Mesothelial cell of epicardium (in vitro differentiated cells): ENCODE measurements at regions not wholly inside any gene's neighbourhood (a gene's known extent, or its start where the extent isn't known, plus 50 kb on each side); places are given as distances from the start of the nearest gene placed in this dataset.
A peak's percentile ranks its signal among the peaks of the same experiment; 100 is the strongest.

Experiments used
- DNase-seq, 2 experiments: peaks; one replicate each; pipeline ENCODE4 v3.0.0; 2021; ENCODE audit warnings: low spot score in 2 of 2; ENCODE audit not compliant: unreplicated experiment in 2 of 2
- H3K27ac Mint-ChIP-seq: 2 replicates; pipeline ENCODE4 v1.8.0; 2021; ENCODE audit warnings: mixed read lengths
- H3K27me3 Mint-ChIP-seq: 2 replicates; pipeline ENCODE4 v1.8.0; 2021; ENCODE audit warnings: low read depth, mixed read lengths
- H3K36me3 Mint-ChIP-seq: 2 replicates; pipeline ENCODE4 v1.8.0; 2021; ENCODE audit warnings: mixed read lengths
- H3K4me1 Mint-ChIP-seq: 2 replicates; pipeline ENCODE4 v1.8.0; 2021; ENCODE audit warnings: mixed read lengths
- H3K4me3 Mint-ChIP-seq: 2 replicates; pipeline ENCODE4 v1.8.0; 2021; ENCODE audit warnings: mild to moderate bottlenecking, moderate library complexity, mixed read lengths
- H3K9me3 Mint-ChIP-seq: 2 replicates; pipeline ENCODE4 v1.8.0; 2021; ENCODE audit warnings: mixed read lengths
- CTCF ChIP-seq: fragments of 200-600 bp; sonication (generic); IDR thresholded peaks from one replicate; pipeline ENCODE4 v1.5.0; 2021; ENCODE audit warnings: antibody characterized with exemption; ENCODE audit not compliant: unreplicated experiment

GRCh38 chr1:8267307-8267706 is 50.6 kb upstream of the SLC45A1 start:
- no peak for DNase-seq
- Mint-ChIP-seq H3K9me3 (no peaks in the 10 kb centered on the region), H3K4me3 (no peak overlapping the region), H3K27me3 (no peaks in the 10 kb centered on the region), H3K36me3 (no peaks in the 10 kb centered on the region), H3K27ac (peak overlapping the region; percentile 30), H3K4me1 (peaks cover 36% of the 10 kb centered on the region)
- no peak for TF ChIP-seq CTCF

- H3K4me1 Mint-ChIP-seq, result peaks cover 36% of the 10 kb centered on the region
- H3K9me3 Mint-ChIP-seq, result no peaks in the 10 kb centered on the region
- DNase-seq, result no peak
- no peaks in the 10 kb centered on the region for H3K36me3 Mint-ChIP-seq
- no peak overlapping the region for H3K4me3 Mint-ChIP-seq
- no peak for TF ChIP-seq CTCF
- H3K27ac Mint-ChIP-seq, result peak overlapping the region; percentile 89
- no peaks in the 10 kb centered on the region for H3K27me3 Mint-ChIP-seq
Measured at GRCh38 chr1:8266436-8267165, 51.3 kb upstream of the SLC45A1 start.

GRCh38 chr1:8263791-8264190 is 54.1 kb upstream of the SLC45A1 start:
- no peaks in the 10 kb centered on the region for H3K9me3 Mint-ChIP-seq
- H3K27ac Mint-ChIP-seq, result no peak overlapping the region
- no peaks in the 10 kb centered on the region for H3K36me3 Mint-ChIP-seq
- peaks cover 33% of the 10 kb centered on the region for H3K4me1 Mint-ChIP-seq
- no peak overlapping the region for H3K4me3 Mint-ChIP-seq
- no peak for DNase-seq
- TF ChIP-seq CTCF, result no peak
- H3K27me3 Mint-ChIP-seq, result no peaks in the 10 kb centered on the region

- TF ChIP-seq CTCF, result no peak
- Mint-ChIP-seq H3K9me3 (no peaks in the 10 kb centered on the region), H3K36me3 (no peaks in the 10 kb centered on the region), H3K27me3 (no peaks in the 10 kb centered on the region), H3K4me3 (no peak overlapping the region), H3K27ac (no peak overlapping the region), H3K4me1 (peaks cover 28% of the 10 kb centered on the region)
- no peak for DNase-seq
Measured at GRCh38 chr1:8261398-8261762, 56.5 kb upstream of the SLC45A1 start.

- no peak for TF ChIP-seq CTCF
- Mint-ChIP-seq H3K27me3 (no peaks in the 10 kb centered on the region), H3K9me3 (peaks cover 3% of the 10 kb centered on the region), H3K4me3 (no peak overlapping the region), H3K36me3 (no peaks in the 10 kb centered on the region), H3K27ac (peak overlapping the region; percentile 90), H3K4me1 (peaks cover 27% of the 10 kb centered on the region)
- no peak for DNase-seq
Measured at GRCh38 chr1:8259498-8260290, 58.2 kb upstream of the SLC45A1 start.
